HEK293 (cell line): ENCODE measurements at regions not wholly inside any gene's neighbourhood (a gene's known extent, or its start where the extent isn't known, plus 50 kb on each side); places are given as distances from the start of the nearest gene placed in this dataset.

Experiments used
- CTCF ChIP-seq: fragments of 450-650 bp; formaldehyde crosslinking; IDR thresholded peaks from 2 replicates; pipeline ENCODE4 v1.5.1; 2016; ENCODE audit warnings: missing biosample characterization, missing genetic modification characterization
- MYNN ChIP-seq: fragments of 450-650 bp; formaldehyde crosslinking; IDR thresholded peaks from 2 replicates; pipeline ENCODE4 v1.5.1; 2016; ENCODE audit warnings: missing biosample characterization, missing genetic modification characterization, borderline replicate concordance
- PBX3 ChIP-seq: sonication (generic); formaldehyde crosslinking; IDR thresholded peaks from 2 replicates; pipeline ENCODE4 v1.8.1; 2022; ENCODE audit warnings: mild to moderate bottlenecking, moderate library complexity, missing genetic modification reagents
- SCRT1 ChIP-seq: fragments of 450-650 bp; formaldehyde crosslinking; IDR thresholded peaks from 2 replicates; pipeline ENCODE4 v1.5.1; 2016; ENCODE audit warnings: missing biosample characterization, missing genetic modification characterization, borderline replicate concordance
- ZBTB1 ChIP-seq: fragments of 450-650 bp; formaldehyde crosslinking; IDR thresholded peaks from 2 replicates; pipeline ENCODE4 v1.5.1; 2016; ENCODE audit warnings: missing biosample characterization, missing genetic modification characterization
- ZBTB17 ChIP-seq: fragments of 450-650 bp; formaldehyde crosslinking; IDR thresholded peaks from 2 replicates; pipeline ENCODE4 v1.5.1; 2016; ENCODE audit warnings: missing biosample characterization, missing genetic modification characterization
- ZBTB7A ChIP-seq: fragments of 450-650 bp; formaldehyde crosslinking; IDR thresholded peaks from 2 replicates; pipeline ENCODE4 v1.5.1; 2016; ENCODE audit warnings: low read depth, missing biosample characterization, missing genetic modification characterization
- ZFP41 ChIP-seq: fragments of 450-650 bp; formaldehyde crosslinking; IDR thresholded peaks from 2 replicates; pipeline ENCODE4 v1.5.1; 2016; ENCODE audit warnings: missing biosample characterization, missing genetic modification characterization, borderline replicate concordance
- ZNF140 ChIP-seq: fragments of 450-650 bp; formaldehyde crosslinking; IDR thresholded peaks from 2 replicates; pipeline ENCODE4 v1.5.1; 2016; ENCODE audit warnings: missing biosample characterization, missing genetic modification characterization
- ZNF473 ChIP-seq: fragments of 450-650 bp; formaldehyde crosslinking; IDR thresholded peaks from 2 replicates; pipeline ENCODE4 v1.5.1; 2017; ENCODE audit warnings: missing biosample characterization, missing genetic modification characterization
- ZNF530 ChIP-seq: fragments of 450-650 bp; formaldehyde crosslinking; IDR thresholded peaks from 2 replicates; pipeline ENCODE4 v1.5.1; 2016; ENCODE audit warnings: low read depth, missing biosample characterization, missing genetic modification characterization

- TF ChIP-seq MYNN (tag by site-specific recombination) (no peak), SCRT1 (tag by site-specific recombination) (no peak), CTCF (tag by site-specific recombination) (no peak), ZBTB17 (tag by site-specific recombination) (no peak), ZBTB1 (tag by site-specific recombination) (no peak), ZBTB7A (tag by site-specific recombination) (no peak), PBX3 (CRISPR knock-in tag) (no peak), ZNF140 (tag by site-specific recombination) (no peak), ZNF530 (tag by site-specific recombination) (no peak), ZFP41 (no peak), ZNF473 (tag by site-specific recombination) (no peak)
Observed at GRCh38 chr2:183490489-183490888, 366.2 kb downstream of the NUP35 start.
